HL-60 (cell line): ENCODE measurements at regions not wholly inside any gene's neighbourhood (a gene's known extent, or its start where the extent isn't known, plus 50 kb on each side); places are given as distances from the start of the nearest gene placed in this dataset.

Source experiments
- CTCF ChIP-seq: IDR thresholded peaks from one replicate; pipeline ENCODE4 v1.5.1; 2011; ENCODE audit warnings: low read length, control low read depth, inconsistent platforms; ENCODE audit not compliant: insufficient read depth
- POLR2AphosphoS5 ChIP-seq: IDR thresholded peaks from 2 replicates; pipeline ENCODE4 v1.6.1; 2012; ENCODE audit warnings: low read depth

DNA sequence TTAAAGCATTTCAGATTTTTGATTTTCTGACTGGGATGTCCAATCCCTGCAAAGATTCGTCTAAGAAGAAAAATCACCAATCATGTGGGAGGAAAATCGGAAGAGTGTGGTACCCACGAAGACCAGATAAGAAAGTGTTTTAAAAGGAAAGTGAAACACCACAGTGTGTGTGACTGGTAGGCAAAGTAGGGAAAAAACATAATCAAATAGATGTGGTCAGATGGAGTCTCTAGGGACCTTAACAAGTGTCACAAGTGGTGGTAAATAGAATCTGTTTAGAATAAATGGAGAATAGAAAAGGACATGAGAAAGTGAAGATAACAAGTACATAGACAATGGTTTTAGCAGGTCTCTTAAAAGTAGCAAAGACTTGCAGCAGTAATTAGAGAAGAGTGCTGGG lies 154.6 kb downstream of the SLC30A10 start:
- TF ChIP-seq CTCF (no peak), POLR2AphosphoS5 (no peak)
